ENCODE measurements at regions not wholly inside any gene's neighbourhood (a gene's known extent, or its start where the extent isn't known, plus 50 kb on each side); places are given as distances from the start of the nearest gene placed in this dataset.

DNA sequence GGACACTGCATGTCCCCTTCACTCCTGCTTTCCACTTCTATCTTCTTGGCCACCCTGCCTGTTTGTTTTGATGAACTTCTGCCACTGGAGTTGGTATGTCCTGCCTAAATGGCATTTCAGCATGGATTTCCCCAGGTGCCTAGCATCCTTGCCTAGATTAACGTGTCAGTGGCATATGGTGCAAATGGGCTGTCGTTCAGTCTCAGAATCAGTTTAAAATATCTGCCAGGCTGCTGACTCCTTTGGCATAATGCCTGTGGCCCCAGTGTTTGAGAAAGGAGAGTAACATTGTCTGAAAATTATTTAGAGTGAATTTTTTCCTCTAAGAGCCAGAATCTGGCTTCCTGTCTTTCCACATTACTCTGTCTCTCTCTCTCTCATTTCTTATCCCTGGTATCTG, 64.9 kb upstream of the BARHL2 start:
- 58 to 60% methylated on average over 2 of the region's 2 CpGs for WGBS, 2 donors
- H3K4me1 ChIP-seq = no peaks in the 10 kb centered on the region
- no peaks in the 10 kb centered on the region for H3K27me3 ChIP-seq
- TF ChIP-seq EP300 (IDR thresholded peaks at IDR 0.05) (no peak), POLR2A (IDR thresholded peaks at IDR 0.05) (no peak)
- TF ChIP-seq, protein P1, sequence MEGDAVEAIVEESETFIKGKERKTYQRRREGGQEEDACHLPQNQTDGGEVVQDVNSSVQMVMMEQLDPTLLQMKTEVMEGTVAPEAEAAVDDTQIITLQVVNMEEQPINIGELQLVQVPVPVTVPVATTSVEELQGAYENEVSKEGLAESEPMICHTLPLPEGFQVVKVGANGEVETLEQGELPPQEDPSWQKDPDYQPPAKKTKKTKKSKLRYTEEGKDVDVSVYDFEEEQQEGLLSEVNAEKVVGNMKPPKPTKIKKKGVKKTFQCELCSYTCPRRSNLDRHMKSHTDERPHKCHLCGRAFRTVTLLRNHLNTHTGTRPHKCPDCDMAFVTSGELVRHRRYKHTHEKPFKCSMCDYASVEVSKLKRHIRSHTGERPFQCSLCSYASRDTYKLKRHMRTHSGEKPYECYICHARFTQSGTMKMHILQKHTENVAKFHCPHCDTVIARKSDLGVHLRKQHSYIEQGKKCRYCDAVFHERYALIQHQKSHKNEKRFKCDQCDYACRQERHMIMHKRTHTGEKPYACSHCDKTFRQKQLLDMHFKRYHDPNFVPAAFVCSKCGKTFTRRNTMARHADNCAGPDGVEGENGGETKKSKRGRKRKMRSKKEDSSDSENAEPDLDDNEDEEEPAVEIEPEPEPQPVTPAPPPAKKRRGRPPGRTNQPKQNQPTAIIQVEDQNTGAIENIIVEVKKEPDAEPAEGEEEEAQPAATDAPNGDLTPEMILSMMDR (IDR thresholded peaks at IDR 0.05) = no peak
- no peaks in the 10 kb centered on the region for H3K36me3 ChIP-seq
- H3K27ac ChIP-seq = no peak overlapping the region
- DNase-seq (ENCODE audit: low spot score in 2 of 2) = no peak
- H3K4me3 ChIP-seq = no peak overlapping the region
- no peaks in the 10 kb centered on the region for H3K9me3 ChIP-seq

DNA sequence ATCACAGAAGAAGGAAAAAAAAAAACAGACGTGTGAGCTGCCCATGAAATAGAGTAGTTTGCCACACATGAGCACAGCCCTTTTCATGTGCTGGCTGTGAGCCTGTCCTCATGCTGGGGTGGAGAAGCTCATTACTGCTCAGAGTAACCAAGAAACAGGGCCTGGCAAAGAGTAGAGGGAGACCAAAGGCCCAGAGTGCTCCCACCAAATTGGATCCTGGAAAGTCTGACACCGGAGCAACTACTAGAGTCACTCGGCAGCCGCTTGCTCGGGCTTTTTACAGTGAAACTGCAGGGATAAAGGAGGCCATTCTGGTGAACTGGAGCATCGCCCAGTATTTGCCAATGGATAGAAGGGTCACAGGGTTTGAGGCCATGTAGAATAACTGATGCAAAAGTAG, 64.4 kb upstream of the BARHL2 start:
- no peak for DNase-seq (ENCODE audit: low spot score in 2 of 2)
- no peaks in the 10 kb centered on the region for H3K27me3 ChIP-seq
- H3K4me3 ChIP-seq = no peak overlapping the region
- H3K36me3 ChIP-seq = no peaks in the 10 kb centered on the region
- no peak overlapping the region for H3K27ac ChIP-seq
- TF ChIP-seq POLR2A (IDR thresholded peaks at IDR 0.05) = no peak
- TF ChIP-seq EP300 (IDR thresholded peaks at IDR 0.05) = no peak
- TF ChIP-seq, protein P1 (IDR thresholded peaks at IDR 0.05) = no peak
- 37 to 41% methylated on average over 6 of the region's 6 CpGs for WGBS, 2 donors
- no peaks in the 10 kb centered on the region for H3K4me1 ChIP-seq
- no peaks in the 10 kb centered on the region for H3K9me3 ChIP-seq

DNA sequence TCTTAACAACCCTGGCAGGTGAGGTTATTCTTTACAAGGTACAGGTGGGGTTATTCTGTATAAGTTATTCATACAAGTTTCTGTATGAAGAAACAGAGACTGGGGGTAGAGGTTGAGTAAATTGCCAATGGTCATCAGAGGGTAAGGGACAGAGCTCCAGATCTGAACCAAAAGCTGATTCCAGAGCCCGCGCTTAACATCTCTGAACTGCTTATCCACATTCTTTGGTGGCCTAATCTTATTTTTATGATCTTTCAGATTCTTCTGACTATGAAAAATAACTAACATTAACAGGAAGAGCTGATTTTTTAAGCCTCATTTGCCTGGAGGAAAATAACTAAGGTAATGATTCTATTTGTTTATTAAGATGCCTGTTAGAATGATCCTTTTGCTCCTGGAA, 63.9 kb upstream of the BARHL2 start:
- Histone ChIP-seq H3K27me3 (no peaks in the 10 kb centered on the region), H3K36me3 (no peaks in the 10 kb centered on the region), H3K27ac (no peak overlapping the region), H3K9me3 (no peaks in the 10 kb centered on the region), H3K4me1 (no peaks in the 10 kb centered on the region), H3K4me3 (no peak overlapping the region)
- WGBS, 2 donors = 98 to 99% methylated on average over 2 of the region's 2 CpGs
- no peak for DNase-seq (ENCODE audit: low spot score in 2 of 2)
- TF ChIP-seq EP300 (IDR thresholded peaks at IDR 0.05) = no peak
- TF ChIP-seq, protein P1 (IDR thresholded peaks at IDR 0.05) = no peak
- TF ChIP-seq POLR2A (IDR thresholded peaks at IDR 0.05) = no peak

DNA sequence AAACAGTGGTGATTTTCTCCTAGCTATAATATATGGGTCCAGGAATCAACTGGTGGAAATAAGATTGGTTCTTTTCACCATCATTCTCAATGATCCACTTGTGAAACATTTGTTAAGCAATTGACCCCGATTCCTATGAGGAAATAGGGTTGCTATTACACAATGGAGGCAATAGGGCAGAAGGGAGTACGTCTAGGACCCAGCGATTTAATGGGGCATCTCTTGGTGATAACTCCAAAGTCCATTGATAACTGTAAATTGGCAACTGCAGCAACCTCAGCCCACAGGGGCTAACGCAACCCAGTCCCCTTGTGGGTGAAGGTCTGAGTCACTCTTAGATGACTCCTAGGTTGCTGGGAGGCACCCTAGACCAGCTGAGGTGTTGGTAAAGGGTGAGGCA, 62.5 kb upstream of the BARHL2 start:
- Histone ChIP-seq H3K36me3 (no peaks in the 10 kb centered on the region), H3K4me3 (no peak overlapping the region), H3K27me3 (no peaks in the 10 kb centered on the region), H3K4me1 (no peaks in the 10 kb centered on the region), H3K9me3 (no peaks in the 10 kb centered on the region), H3K27ac (no peak overlapping the region)
- TF ChIP-seq EP300 (IDR thresholded peaks at IDR 0.05) (no peak), POLR2A (IDR thresholded peaks at IDR 0.05) (no peak)
- TF ChIP-seq, protein P1 (IDR thresholded peaks at IDR 0.05) = no peak
- no peak for DNase-seq (ENCODE audit: low spot score in 2 of 2)
- WGBS, 2 donors = 89 to 92% methylated on average over 4 of the region's 4 CpGs

DNA sequence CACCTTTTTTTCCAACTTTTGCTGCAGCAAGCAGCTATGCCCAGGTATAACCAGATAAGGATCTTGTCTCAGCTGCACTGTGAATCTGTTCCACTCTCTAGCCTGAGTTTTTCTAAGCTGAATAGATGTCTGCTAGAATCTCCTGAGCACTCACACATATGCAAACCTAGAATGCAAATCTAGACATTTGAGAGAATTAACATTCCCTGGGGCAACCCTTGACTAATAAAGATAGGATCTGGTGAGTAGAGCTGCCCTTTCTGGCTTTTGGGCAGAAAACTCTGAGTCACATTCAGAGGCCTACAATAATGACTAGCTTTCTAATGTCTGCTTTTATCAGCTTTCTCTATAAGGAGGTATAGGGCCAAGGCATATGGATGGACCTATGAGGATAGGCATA, 61.4 kb upstream of the BARHL2 start:
- no peak overlapping the region for H3K4me3 ChIP-seq
- H3K27me3 ChIP-seq = no peaks in the 10 kb centered on the region
- DNase-seq (ENCODE audit: low spot score in 2 of 2) = no peak
- no peaks in the 10 kb centered on the region for H3K36me3 ChIP-seq
- no peaks in the 10 kb centered on the region for H3K4me1 ChIP-seq
- no peak overlapping the region for H3K27ac ChIP-seq
- TF ChIP-seq POLR2A (IDR thresholded peaks at IDR 0.05) (no peak), EP300 (IDR thresholded peaks at IDR 0.05) (no peak)
- TF ChIP-seq, protein P1 (IDR thresholded peaks at IDR 0.05) = no peak
- H3K9me3 ChIP-seq = no peaks in the 10 kb centered on the region

Measured in tibial nerve (tissue), 4 donors.